OCI-M2 (cell line): ENCODE measurements at regions not wholly inside any gene's neighbourhood (a gene's known extent, or its start where the extent isn't known, plus 50 kb on each side); places are given as distances from the start of the nearest gene placed in this dataset.

Experiments
- DNase-seq: peaks from one replicate; lab custom pipeline; 2025; ENCODE audit not compliant: unreplicated experiment; lab: John Stamatoyannopoulos, UW

DNA sequence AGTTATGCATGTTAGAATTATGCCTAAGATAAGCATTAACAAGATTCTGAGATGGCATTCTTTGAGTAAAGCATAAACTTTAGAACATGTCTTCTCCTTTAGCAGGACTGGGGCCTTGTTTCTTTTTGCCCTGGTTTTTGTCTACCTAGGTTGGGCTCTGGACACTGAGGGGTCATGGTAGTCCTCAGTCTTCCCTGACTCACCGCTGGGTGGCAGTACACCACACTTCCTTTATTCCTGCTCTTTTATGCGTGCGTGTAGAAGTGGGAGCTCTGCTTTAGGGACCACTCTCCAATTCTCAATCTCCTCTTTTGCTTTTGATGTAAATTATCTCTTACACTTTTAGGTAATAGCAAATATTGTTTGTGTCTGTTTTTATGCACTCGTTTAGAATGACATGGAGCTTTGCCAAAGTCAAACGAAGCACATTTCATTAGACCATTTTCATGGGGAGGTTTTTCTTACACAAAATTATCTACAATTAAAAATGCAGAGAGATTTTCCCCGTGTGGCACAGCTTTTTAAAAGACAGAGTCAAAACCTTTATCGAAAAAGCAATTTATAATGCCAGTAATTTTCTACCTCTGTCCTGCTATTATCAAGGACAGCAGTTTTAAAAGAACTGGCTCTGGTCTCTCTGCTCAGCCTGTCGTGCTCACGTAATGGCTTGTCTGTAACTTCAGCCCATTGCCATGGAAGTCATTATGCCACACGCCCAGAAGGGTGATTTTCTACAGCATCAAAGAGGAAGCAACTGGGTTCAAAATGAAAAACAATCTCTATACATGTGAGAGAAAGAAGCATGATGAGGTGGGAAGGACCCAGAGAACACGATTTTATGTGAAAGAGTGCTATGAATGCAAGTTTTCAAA, 413.9 kb downstream of the COG6 start:
- DNase-seq, result peak; percentile 20

DNA sequence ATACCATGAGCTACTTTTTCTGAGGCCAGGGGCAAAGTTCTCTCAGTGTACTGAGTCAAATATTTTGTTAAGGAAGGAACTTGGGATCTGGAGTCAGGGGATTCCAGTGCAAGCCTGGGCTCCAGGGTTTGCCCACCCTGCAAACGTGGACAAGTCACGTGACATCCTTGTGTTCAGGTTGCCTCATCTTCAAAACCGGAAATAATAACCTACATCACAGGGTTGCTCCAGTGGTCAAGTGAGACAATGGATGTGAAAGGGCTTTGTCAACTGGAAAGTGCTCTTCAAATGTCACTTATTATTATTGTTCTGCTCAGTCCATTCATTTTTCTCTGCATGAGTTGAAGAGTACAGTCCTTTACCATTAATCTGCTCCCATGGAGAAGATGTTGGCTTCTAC, 414.9 kb downstream of the COG6 start:
- DNase-seq, result no peak

DNA sequence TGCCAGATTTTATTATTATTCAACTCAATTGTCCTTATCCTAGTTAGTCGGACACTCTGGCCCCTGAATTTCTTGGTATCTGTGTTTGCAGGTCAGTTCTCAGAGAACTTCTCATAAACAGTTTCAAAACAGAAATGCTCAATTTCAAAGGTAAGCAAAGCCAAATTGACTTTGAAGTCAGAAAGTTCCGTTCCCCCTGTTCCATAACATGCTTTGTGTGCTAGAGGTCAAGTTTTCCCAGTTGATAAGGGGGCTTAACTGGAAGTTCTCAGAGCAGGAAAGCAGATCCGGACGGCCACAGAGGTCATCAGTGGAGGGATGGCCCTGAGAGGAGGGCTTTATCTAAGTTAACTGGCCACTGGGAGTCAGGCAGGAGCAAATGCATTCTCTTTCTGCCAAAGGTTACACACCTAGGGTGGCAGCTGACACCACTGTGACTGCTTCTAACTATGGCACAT, 417.2 kb downstream of the COG6 start:
- no peak for DNase-seq

DNA sequence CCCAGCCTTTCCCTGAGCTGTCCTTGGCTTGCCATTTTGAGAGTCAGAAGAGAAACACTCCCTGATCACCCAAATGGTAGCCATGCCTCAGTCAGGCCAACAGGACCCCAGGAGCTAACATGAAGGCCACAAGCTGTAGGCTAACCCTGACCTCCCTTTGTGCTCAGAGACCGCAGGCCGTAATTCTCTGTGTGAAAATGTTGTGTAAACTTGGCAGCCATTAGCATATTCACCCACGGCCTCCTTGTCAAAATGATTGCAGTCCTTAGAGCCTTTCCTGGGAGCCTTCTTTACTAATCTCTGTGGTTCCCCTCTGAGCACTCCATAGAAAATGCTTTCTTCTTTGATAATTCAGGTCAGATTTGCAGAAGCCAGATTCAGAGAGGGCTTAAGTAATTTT, 418.9 kb downstream of the COG6 start:
- DNase-seq, result no peak

DNA sequence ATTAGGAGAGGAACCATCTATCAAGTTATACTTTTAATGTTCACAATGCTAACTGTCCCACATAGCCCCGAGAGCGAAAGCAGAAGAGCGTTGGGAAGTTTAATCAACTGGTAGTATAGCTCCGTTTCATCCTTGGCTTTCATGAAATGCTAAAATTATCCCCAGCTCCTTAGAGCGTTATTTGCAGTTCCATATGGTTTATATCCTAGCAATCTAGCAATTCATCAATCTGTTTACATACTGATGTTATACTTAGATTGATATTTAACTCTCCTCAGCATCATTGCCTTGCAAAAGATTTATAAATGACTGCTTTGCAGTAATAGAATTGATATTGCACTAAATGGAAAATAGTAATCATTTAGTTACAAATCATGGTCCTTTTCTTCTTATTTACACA, 419.8 kb downstream of the COG6 start:
- no peak for DNase-seq

DNA sequence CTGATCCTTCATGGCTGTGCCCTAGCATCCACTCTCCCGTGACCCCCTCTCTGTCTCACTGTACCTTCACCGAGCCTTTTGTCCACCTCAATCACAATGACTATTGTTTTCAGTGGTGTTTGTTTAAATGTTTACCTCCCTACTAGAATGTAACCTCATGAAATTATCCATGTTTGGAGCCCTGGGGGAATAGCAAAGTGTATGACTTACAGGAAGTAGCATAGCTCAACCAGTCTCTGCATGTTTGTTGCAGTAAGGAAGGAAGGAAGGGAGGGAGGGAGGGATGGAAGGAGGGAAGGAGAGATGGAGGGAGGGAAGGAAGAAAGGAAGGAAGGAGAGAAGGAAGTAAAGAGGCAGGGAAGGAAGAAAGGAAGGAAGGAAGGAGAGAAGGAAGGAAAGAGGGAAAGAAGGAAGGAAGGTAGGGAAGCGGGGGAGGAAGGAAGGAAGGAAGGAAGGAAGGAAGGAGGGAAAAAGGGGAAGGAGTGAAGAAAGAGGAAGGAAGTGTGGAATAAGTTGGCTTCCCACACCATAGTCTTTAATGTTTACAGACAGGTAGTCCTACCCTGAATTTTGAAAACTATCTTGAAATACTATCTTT, 421.4 kb downstream of the COG6 start:
- no peak for DNase-seq

DNA sequence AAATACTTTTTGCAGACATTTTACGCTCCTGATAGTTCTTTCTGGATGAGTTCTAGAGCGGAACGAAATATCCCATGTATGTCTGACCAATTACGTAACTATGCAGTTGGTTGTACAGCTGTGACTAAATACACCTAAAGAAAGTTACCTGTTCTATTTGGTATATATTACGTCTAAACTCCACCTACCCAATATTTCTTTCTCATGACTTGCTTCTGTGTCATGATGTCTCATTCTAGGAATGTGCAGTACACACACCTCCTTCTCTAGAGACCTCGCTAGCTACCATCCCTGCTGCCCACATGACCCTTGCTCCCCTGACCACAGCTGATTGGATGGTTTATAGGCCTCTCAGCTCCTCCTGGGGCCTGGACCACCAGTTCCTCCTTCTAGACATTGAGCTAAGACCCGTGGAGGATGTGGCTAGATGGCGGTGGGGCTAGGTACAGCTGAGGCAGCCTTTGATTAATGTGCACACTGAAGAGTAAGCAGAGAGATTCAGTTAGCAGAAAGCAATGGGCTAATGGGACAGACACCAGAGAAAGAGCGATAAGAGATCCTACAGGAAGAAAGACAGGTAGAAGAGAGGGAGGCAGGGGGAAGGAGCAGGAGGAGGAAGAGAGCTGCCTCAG, 422.1 kb downstream of the COG6 start:
- no peak for DNase-seq

DNA sequence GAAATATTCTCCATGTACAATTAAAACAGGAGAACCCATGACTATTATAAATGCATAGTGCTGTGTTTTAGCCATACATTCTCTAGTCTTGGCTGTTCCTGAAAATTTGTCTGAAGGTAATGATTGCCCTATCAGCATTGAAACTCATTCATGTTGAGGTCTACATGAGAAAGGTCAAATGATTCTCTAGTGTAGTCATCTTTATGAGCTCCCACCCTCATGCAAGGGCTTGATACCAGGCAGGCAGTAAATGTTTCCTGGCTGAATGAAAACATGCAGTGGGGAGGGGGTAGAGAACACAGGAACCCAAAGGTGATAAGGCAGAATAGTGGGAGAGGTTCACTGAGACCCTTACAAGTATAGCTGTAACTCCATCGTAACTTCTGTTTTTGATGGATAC, 424.3 kb downstream of the COG6 start:
- DNase-seq, result no peak

DNA sequence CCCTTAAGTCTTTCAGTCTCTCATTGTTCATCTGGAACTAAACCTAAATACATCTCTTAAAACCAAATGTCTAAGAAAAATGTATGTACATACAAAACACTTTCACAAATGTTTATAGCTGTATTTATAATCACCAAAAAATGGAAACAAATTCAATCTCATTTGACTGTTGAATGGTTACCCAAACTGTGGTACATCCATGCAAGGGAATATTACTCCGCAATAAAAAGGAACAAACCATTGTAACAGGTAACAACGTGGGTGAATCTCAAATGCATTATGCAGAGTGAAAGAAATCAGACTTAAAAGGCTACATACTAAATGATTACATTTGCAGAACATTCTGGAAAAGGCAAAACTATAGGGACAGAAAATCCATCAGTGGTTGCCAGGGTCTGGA, 425.2 kb downstream of the COG6 start:
- no peak for DNase-seq

DNA sequence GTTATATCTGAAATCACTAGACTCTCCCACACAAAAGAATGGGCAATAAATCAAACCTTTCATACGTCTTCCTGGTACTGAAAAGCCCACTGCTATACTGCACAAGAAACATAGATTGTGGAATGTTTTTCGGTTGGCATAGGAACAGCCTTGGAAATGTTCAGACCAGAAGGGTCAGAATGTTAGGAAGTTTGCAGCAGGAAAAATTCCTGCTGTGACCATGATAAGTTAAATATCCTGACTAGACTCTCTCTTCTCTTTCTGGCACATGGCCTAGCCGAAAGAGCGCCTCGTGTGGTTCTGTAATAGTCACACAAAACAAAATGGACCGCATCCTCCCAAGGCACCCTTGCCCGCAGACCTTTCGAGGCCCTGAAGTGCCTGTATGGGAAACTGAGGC, 427.2 kb downstream of the COG6 start:
- DNase-seq, result no peak

DNA sequence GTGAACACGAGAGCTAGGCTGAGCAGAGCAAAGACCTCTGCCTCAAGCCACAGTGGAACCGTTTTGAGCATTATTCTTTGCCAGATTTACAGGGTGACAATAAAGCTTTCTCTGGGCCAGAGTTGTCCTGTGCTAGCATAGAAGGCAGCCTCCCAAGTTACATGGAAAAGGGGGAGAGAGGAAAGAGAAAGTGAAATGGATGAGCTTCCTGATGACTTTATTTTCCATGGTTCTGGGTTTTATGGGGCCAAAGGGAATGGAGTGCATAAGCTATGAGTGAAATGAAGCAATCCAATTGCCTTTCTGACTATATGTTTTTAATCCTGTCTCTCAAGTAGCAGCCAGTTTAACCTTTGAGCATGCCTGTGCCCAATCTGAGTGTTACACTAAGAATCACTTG, 428.4 kb downstream of the COG6 start:
- DNase-seq, result no peak

DNA sequence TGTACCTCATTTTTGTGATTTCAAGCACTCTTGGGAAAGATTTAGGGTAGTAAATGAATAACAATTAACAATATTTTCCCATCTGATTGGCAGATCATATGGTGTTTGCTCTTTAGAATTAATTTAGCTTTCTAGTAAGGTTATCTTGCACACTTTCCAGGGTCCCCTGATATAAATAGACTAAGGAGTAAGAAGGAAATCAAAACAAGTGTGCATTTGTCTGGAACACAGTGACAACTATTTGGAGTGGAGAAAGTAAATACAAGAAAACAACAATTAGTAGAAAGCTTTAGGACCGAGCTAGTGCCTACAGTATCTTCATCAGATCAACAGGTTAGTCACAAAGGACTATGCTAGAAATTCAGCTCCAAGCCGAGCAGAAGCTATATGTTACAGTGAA, 429.5 kb downstream of the COG6 start:
- no peak for DNase-seq

DNA sequence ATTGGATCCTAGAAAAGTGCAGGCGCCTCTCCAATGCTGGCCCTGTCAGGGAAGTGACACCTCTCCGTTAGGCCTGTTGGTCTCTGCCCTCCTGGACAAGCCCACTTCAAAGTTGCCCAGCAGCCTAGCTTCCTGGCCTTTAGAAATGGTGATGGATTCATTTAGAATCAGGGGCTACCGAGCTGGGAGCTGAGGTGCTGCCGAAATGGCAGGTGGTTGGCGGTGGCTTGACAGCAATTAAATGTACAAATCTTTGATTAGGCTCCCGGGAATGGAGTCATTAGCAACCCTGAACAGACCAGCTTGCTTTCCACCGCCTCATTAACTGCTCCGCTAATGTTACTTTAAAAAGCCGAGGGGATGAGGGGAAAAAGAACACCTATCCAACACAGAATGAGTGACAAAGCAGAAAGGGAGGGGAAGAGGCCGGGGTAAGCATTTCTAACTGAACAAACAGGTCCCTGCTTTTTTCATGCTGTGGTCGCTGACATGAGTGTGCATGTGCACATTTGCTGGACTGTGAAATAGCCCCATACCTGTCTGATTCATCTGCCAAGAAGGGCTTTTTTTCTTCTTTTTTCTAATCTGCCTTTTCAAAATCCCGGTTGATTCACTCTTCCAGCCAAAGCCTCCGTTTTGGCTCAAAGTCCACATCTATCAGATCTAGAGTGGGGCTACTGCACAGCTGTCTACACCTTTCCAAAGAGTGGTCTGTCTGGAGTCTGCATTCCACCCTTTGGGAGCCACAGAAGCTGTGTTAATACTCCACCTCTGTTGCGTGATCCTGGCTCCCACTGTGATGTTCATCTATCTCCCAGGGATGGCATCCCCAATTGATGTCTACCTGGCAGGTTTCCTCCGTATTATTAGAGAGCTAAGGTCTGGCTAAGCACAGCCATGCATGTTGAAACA, 431.9 kb downstream of the COG6 start:
- DNase-seq, result no peak

DNA sequence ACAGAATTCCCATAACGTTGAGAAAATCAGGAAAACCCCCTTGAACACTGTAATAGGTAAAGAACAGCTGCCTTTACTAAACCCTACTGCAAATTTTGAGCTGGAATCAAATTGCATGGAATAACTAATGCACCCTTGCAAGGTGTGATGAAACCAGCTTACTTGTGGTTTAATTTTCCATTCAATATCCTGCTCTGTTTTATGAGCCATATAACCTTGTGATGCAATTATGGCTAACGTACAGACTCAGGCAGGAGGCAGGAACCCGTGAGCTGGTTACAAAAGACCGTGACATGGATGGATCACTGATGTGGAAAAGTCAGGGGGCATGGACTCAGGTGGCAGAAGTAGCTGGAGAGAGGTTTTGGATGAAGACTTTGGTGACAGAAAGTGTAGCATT, 438.6 kb downstream of the COG6 start:
- no peak for DNase-seq

DNA sequence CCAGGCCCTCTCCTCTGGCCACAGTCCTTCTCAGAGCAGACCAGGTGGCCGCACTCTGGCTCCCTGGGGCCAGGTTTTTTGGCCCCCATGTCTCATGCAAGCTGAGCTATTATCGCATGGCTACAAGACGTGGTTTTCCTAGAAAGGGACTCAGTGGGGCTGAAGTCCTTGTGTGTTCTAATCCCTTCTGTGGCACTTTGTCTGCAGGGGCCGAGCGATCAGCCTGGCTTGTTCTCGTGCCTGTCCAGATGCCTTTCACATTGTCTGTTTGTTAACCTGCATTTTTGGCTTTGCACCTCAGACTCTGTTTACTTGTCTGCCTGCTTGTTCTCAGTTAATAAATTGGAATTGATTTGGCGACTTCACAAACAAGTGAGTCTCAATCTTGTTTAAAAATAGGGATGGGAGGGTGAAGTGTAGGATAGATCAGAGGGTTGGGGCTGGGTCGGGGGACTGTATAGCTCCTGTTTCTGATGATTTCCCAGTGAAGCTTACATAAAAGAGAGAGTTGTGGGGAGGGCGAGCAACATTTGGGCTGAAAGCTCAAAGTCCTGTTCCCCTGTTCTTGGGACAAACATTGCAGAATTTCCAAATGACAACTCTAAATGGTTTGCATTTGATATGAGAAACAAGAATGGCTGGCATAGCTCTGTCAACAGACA, 440.4 kb downstream of the COG6 start:
- DNase-seq, result no peak

DNA sequence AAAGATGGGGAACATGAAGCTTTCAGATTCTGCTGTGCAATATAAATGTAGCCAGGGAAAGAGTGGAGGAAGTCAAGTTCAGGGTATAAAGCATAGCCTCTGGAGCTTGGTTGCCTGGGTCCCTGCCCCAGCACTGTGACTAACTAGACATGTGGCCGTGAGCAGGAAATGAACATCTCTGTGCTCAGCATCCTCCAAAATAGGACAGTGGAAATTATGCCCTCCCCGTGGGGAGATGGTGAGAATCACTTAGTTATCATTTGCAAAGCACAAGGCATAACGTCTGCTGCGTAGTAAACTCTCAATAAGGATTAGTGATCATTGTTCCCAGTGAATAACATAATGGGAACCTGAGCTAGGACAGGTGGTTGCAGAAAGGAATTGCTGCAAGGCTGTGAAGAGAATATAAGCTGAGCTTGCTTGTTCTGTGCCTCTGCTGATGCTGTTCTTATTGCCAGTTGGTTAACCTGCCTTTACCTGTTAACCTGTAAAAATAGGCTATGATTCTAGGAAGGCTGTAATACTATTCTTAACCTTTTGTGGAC, 441.0 kb downstream of the COG6 start:
- no peak for DNase-seq

DNA sequence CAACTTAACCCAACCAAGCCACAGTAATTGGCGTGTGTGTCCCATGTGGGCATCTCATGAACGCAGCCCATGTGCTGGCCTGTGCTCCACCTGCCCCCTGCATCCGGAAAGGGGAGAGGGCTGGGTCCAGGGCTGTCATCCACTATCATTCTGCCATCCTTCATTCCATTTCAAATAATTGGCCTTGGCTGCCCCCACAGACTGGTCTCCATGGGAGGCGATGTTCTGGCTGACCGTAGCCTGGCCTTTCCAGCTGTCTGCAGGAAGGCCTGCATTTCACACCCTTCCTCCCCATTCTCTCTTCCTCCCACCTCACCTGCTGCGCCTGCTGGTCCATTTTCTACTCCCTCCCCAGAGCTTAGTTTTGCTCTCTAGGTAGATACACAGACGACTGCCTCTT, 442.8 kb downstream of the COG6 start:
- DNase-seq, result no peak

DNA sequence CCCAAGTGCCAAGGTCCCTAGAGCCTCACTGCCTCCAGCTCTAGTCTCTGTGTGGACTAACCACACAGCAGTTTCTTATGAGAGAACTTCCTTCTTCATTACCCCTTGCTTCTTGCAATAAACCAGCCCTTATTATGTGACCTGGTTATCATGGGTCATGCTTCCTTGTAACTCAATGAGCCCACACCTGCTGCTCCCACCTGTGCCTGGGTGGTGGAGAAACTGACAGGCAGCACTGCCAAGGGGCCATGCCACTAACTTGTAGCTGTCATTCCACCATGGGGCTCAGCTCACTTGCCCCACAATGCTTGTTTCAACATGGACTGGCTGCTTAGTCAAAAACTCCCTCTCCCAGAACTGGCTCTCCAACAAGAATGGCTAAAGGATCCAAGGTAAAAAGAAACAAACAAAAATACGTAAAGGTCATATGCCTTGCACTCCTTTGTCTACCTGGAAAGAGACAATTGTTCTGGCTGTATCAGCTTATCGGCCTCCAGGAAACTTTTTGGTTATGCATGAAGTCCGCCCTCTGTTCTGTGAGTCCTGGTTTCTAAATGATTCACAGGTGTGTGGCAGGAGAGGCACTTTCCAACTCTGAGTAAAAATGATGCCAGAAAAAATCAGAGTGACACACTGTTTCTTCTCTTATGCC, 446.4 kb downstream of the COG6 start:
- no peak for DNase-seq

DNA sequence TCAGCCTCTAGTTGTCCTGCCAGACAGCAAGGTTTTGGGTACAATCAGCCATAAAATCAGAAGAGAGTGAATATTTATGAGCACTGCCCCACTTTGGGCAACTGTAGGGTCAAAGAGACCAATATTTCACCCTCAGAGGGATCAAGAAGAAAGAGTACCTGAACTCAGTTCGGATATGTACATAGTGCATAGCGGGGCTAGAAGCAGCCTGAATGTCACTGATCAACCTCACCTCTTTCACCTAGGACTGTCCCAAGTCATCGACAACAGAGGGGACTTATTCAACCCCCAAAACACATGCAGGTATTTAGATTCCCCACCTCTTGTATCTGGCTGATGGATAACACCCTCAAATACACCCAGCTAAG, 446.9 kb downstream of the COG6 start:
- no peak for DNase-seq

DNA sequence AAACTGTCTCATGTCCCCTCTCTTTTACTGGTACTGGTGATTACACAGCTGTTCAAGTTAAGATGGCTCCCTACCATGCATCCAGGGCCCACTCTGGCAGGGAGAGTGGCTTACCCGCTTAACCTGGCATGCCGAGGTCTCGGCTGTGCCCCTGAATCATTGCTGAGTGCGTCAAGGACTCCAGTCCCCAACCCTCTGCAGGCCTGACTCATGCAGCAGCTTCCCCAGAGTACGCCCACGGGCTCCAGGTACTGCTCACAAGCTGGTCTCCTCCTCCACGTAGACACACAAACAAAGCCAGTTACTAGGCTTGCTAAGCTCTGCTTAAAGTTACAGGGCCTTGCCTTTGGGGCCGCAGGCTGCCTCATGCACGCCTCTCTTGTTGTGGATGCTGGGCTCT, 447.4 kb downstream of the COG6 start:
- no peak for DNase-seq
